HG02970 (cell line): ENCODE measurements at regions not wholly inside any gene's neighbourhood (a gene's known extent, or its start where the extent isn't known, plus 50 kb on each side); places are given as distances from the start of the nearest gene placed in this dataset.
"Not testable (repeated sequence)": the region's sequence is repeated elsewhere in the genome, so short reads cannot be mapped to it uniquely, and the experiment has no call there.

ENCODE experiments used
- ATAC-seq: cut with Tn5 transposase; IDR thresholded peaks from one replicate; pipeline ENCODE4 v1.9.1; 2021; ENCODE audit warnings: mild to moderate bottlenecking, moderate library complexity, moderate number of reproducible peaks; ENCODE audit not compliant: unreplicated experiment, low FRiP score

GRCh38 chr12:42750356-42750755 is 160.8 kb upstream of the PRICKLE1 start:
- no peak for ATAC-seq

DNA sequence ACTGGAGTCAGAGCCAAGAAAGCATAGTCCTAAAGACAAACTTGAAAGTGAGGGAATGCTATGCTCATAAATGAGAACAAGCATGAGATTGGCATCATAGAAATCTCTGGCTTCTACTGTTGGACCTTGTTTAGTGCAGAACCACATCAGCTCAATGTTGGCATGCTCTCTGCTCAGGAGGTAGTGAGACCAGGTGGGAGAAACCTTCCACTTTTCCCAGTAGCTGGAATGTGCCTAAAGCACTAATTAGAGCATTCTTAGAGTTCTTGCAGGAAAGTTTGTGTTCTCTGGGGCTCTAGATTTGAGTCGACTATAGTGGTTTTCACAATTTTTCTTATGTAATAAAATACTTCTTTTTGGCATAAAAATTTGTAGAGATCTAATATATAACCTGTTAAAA is 159.7 kb upstream of the PRICKLE1 start:
- no peak for ATAC-seq

GRCh38 chr12:42744539-42745182 is 155.1 kb upstream of the PRICKLE1 start:
- no peak for ATAC-seq

- no peak for ATAC-seq
Observed at GRCh38 chr12:42742716-42743115, 153.2 kb upstream of the PRICKLE1 start.

- ATAC-seq: no peak
Observed at GRCh38 chr12:42741771-42742510, 152.4 kb upstream of the PRICKLE1 start.

GRCh38 chr12:42741091-42741490 is 151.5 kb upstream of the PRICKLE1 start:
- no peak for ATAC-seq

- no peak for ATAC-seq
Observed at GRCh38 chr12:42737398-42737797, 147.9 kb upstream of the PRICKLE1 start.

DNA sequence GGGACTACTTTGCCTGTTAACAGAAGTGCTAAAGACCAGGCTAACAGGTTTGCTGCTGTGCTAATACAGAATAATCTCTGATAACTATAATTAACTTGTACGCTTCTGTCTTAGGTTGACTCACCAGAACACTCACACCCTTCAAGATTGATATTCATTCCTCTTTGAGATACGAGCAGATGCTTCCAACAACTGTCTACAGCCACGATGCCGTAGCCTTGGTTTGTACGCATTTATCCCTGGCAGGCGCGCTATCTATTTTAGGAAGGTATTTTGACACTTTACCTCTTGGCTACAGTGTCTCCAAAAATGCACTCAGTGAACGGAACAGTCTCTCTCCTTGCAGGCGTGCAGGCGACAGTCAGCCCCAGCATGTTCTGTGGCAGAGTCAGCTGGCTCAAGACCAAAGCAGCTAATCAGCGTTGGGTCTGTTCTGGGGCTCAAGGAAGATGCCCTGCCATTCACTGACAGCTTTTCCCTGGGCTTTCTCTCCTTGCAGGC is 146.4 kb upstream of the PRICKLE1 start:
- no peak for ATAC-seq

DNA sequence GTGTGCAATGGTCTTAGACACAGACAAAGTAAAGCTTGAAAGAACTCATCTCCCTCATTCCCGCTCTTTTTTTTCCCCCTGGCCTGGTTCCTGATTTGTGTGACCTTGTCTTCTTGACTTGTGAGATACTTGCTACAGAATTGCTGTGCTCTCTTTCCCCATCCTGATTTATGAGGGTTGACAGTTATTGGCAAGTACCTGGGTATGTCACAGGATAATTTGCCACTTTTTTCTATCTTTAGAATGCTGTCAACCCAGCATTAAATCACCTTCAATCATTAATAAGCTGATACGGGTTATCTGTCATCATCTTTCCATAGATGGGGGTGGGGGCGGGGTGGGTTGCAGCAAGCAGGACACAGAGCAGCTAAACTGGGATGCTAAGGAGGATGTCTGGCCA is 144.4 kb upstream of the PRICKLE1 start:
- ATAC-seq: no peak

GRCh38 chr12:42732908-42733411 is 143.4 kb upstream of the PRICKLE1 start:
- no peak for ATAC-seq

DNA sequence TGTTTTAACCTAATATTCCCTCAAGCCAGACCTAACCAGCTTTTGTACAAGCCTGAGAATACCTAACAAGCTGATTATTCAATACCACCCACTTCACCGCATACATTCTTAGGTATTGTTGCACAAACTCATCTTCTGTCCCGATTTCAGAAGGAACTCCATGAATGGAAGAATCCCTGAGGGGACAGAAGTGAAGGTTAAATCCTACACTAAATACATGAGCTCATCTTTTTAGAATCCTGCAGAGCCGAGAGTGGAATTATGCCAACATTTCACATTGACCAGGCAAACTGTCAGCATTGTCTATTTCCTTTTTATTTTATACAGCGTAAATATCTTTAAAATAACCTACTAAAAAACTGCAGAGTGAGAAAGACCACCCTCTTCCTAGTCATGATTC is 140.7 kb upstream of the PRICKLE1 start:
- ATAC-seq: no peak

DNA sequence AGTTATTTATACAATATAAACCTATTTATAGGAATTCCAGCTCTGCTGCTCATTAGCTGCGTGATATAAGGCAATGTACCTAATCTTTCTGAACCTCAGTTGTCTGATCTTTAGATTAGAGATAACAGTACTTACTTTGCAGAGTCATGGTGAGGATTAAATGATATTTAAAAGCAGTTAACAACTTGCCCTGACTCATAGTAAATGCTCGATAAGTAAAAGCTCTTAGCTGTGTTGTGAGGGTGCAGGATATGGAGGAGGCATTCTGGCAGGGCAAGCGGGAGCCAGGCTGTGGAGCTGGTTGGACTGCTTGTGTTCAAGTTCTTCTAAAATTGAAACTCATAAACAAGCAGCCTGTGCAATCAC is 140.0 kb upstream of the PRICKLE1 start:
- no peak for ATAC-seq

DNA sequence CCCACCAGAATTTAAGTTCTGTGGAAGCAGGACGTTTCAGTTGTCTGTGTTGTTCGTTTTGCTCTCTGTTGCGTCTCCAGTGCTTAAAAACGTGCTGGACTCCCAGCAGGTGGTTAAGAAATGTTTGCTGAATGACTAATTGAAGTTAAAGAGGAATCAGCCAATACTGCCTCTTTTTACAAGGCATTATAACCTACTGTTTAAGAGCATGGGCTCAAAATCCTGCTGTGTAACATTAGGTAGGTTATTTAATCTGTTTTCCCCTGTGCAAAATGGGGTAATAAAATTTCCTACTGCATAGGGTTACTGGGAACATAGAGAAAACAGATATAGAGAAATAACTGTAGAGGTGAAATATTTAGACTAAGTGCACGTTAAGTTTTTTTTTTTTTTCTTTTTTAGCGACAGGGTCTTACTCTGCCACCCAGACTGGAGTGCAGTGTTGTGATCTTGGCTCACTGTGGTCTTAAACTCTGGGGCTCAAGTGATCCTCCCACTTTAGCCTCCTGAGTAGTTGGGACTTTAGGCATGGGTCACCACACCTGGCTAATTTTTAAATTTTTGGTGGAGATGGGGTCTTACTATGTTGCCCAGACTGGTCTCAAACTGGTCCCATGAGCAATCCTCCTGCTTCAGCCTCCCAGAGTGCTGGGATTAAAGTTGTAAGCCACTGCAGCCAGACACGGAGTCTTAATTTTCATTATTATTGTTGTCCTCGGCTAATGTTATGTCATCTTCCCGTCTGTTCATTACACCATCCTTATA is 139.4 kb upstream of the PRICKLE1 start:
- no peak for ATAC-seq

GRCh38 chr12:42728287-42728686 is 138.7 kb upstream of the PRICKLE1 start:
- no peak for ATAC-seq

- ATAC-seq: no peak
Observed at GRCh38 chr12:42725809-42726208, 136.3 kb upstream of the PRICKLE1 start.

DNA sequence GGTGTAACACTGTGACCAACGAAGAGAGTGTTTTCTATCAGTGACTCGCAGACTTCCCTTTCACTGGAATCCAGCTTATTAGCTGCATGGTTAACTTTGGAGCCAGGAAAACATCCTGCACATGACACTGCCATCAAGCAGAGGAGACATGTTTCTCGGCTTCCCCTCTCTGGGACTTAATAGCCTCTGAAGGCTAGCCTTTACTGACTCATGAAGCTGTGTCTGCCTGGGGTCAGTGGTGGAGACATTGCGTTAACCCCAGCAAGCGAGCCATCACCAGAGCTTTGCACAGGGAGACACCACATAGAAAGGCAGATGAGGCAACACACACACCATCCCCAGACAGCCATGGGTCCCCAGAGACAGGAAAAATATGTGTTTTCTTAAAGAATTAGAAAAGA is 126.9 kb upstream of the PRICKLE1 start:
- ATAC-seq: no peak

GRCh38 chr12:42713566-42713965 is 124.0 kb upstream of the PRICKLE1 start:
- not testable (repeated sequence) for ATAC-seq

DNA sequence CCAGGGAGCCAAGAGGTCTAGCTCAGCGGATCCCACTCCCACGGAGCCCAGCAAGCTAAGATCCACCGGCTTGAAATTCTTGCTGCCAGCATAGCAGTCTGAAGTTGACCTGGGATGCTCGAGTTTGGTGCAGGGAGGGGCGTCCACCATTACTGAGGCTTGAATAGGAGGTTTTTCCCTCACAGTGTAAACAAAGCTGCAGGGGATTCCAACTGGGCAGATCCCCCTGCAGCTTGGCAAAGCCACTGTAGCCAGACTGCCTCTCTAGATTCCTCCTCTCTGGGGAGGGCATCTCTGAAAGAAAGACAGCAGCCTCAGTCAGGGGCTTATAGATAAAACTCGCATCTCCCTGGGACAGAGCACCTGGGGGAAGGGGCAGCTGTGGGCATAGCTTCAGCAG is 118.8 kb upstream of the PRICKLE1 start:
- ATAC-seq: not testable (repeated sequence)

DNA sequence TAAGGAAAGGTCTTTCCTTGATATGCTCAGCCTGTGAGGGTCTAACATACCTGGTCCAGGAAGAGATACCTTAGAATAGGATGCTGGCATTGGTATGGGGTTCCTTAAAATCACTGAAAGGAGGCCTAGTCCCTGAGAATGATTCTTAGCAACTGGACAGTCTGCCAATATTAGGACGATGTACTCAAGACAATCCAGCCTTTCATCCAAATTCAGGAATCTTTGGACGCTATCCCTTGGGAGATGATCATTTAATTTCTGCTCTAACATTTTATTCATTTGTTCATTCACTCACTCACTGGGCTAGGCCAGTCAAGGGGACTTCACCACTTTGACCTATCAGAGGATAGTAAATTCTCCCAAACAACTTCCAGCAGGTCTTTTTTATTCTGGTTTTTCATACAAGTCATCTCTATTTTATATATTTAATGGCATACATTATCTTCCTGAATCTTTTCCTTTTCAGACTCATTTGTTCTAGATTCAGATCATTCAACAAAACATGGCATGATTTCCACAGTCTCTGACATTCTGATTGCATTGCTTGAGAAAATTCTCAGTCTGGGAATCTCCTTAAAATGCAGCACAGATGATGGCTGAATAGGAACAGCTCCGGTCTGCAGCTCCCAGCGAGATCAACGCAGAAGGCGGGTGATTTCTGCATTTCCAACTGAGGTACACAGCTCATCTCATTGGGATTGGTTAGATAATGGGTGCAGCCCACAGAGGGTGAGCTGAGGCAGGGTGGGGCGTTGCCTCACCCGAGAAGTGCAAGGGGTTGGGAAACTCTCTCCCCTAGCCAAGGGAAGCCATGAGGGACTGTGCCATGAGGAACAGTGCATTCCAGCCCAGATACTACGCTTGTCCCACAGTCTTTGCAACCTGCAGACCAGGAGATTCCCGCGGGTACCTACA is 118.0 kb upstream of the PRICKLE1 start:
- no peak for ATAC-seq

- no peak for ATAC-seq
Observed at GRCh38 chr12:42706321-42706720, 116.8 kb upstream of the PRICKLE1 start.
